ENCODE measurements at regions not wholly inside any gene's neighbourhood (a gene's known extent, or its start where the extent isn't known, plus 50 kb on each side); places are given as distances from the start of the nearest gene placed in this dataset.
"Not testable (repeated sequence)": the region's sequence is repeated elsewhere in the genome, so short reads cannot be mapped to it uniquely, and the experiment has no call there.

DNA sequence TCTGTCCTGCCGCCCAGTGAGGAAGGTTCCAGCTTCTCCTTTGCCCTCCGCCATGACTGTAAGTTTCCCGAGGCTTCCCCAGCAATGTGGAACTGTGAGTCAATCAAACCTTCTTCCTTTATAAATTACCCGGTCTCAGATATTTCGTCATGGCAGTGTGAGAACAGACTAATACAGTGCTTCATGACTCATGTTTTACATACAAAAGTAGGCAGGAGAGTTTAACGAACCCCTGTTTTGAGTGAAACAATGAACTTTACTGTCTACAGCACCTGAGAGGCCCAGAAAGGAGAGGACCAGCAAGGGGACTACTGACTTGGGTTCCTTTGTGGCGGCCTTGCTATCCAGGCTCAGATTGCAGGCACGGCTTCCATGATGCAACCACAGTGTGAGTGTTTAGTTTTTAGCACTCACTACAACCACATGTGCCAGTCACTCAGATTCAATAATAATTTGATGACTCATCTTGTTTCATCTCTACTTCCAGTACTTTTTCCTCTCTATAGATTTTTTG lies 139.1 kb upstream of the CLINT1 start:
- no peak for DNase-seq

DNA sequence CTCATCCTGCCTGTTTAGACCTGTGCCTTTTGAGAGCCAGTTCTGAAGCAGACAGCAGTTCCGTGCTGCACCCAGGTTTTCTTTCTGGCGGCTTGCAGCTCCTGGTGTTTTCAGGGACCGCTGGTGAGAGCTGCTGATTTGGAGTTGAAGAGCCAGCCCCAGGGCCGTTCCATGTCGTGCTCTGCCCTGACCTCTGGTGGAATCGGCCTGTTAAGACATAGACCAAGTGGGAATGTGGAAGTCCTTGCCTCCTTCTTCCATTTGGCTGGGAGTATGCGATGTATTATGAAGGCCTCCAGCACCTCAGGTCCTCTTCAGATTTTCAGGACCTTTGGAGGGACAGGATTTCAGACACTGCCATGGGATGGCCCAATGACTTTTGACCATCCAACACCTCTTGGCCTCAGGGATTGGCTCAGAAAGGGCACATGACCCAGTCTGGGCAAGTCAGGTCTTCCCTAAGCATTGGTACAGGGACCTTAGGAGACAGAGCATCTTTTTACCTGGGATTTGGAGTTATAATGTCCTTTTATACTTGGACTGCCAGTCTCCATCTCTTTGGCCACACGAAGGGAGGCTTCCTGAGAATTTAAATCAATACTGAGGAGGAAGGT lies 136.1 kb upstream of the CLINT1 start:
- DNase-seq = peak; percentile 47 to 48

DNA sequence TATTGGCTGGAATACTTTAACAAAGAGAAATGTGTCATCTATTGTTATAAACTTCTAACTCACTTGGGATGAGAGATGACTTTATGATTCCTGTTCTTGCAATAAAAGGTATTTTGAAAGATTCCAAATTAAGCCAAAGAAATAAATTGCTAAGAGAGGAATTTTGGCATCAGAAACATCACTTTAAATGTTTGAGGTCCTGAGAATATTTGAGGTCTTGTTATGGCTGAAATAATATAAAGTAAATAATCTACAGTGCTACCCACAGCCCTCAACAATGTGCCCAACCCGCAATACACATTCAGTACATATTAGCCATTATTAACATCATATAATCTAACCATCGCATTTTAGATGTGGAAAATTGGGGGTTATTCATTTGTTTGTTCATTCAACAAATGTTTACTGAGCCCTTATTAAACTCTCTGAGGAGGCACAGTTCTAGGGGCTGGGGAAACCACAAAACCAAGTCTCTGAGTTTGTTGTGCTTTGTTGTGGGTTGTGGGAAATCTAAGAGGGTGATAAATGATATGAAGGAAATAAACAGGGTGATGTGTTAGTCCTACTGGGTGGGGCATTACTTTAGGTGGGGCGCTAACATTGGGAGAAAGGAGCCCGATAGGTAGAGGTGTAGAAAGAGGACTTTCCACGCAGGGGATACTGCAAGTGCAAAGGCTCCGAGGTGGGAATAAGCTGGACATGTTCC lies 135.2 kb upstream of the CLINT1 start:
- DNase-seq = no peak

DNA sequence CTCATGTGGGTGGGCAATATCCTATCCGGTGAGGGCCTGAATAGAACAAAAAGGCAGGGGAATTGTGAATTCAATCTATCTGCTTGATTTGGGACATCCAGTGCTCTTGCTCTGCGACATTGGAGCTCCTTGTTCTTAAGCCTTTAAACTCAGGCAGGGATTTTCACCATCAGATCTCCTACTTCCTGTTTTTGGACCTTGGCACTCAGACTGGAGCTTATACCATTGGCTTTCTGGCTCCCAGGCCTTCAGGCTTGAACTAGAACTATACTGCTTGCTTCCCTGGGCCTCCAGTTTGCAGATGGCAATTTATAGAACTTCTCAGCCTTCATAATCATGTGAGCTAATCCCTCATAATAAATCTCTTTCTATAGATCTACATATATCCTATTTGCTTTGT lies 134.3 kb upstream of the CLINT1 start:
- no peak for DNase-seq

DNA sequence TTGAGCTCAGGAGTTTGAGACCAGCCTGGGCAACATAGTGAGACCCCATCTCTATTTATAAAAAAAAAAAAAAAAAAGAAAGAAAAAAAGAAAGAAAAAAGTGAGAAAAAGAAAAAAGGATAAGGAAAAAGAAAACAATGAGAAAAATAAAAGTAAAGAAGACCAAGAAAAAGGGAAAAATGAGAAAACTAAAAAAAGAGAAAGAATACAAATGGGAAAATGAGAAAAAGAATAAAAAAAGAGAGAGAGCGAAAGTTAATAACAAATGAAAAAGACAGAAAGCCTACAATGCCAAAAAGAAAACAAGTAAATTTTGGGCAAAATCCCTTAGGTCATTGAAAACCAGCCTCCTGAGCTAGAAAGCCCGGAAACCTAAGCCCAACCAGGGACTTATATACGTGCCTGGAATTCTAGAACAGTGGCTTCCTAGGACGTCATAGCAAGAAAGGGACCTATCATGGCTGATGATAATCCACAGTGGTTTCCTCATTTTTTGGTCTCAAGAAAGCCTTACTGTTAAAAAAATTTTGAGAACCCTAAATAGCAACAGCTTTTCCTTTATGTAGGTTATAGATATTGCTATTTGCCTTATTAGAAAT lies 131.7 kb upstream of the CLINT1 start:
- no peak for DNase-seq

DNA sequence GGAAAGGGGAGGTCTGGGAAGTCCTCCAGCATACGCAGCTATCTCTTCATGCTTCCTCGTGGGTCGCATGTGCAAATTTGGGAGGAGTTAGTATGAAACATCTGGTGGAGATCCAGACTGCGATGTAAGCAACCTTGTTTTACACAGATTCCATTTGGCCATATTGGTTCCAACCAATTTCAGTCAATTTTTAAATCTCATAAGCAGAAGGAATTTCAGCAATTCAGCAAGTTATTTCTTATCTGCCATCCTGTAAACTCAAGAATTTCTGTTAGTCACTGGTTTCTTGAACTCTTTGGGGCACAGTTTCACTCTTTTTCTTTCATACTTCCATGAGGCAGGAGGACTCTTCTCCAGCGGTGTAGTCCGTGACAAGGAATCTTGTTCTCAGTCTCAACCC lies 130.4 kb upstream of the CLINT1 start:
- no peak for DNase-seq

DNA sequence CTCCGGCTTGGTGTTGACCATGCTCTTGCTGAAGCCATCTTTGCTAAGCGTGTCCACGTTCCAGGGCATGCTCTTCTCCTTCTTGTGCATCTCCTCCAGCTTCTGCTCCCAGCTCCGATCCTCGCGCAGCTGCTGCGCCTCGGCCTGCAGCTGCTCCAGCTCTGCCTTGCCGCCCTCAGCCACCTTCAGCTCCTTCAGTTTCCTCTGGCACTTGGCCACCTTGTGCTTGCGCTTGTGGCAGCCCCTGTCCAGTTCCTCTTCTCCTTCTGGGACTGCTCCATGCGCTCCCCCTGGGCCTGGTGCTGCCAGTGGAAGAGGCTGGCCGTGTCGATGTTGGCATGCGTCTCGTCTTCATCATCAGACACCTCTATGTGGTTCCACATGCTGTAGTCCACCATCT lies 128.3 kb upstream of the CLINT1 start:
- no peak for DNase-seq

DNA sequence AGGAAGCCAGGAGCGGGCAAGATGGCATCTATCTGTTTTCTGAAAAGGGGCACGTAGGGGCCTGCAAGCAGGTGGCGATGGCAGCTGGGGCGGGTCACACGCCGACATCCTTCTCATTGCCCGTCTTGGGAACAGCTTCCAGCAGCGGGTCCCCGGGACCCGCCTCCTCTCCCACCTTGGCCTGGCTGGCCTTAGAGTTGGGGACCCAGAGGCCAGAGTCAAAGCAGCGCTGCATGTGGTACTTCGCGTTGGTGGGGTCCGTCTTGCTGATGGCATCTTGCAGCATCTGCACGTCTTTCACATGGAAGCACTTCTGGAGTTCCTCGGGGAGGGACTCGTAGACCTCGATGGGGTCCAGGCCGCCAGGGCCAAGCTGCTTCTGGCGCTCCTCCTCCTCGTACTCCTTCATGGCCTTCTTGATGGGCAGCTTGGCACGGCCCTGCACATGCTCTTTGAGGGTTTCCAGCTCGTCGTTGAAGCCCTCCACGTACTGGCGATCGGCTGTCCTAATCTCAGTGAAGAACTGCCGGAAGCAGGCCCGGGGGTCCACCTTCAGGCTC lies 127.6 kb upstream of the CLINT1 start:
- no peak for DNase-seq

DNA sequence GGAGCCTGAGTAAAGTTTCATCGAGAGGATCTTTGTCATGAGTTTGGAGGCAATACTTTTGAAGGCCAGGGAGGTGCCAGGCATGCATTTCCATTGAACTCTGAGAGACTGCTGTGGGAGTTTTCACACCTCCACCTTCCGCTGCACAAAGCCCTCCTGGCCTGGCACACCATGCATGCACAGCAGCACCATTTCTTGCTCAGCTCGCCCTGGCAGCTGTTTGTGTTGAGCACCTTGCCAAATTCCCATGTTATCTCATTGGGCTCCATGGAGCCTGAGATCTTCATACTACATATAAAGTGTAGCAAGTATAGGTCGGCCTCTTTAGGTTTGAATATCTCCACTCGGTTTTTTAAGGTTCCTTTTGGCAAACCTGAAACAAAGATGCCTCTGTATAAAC lies 125.7 kb upstream of the CLINT1 start:
- no peak for DNase-seq

DNA sequence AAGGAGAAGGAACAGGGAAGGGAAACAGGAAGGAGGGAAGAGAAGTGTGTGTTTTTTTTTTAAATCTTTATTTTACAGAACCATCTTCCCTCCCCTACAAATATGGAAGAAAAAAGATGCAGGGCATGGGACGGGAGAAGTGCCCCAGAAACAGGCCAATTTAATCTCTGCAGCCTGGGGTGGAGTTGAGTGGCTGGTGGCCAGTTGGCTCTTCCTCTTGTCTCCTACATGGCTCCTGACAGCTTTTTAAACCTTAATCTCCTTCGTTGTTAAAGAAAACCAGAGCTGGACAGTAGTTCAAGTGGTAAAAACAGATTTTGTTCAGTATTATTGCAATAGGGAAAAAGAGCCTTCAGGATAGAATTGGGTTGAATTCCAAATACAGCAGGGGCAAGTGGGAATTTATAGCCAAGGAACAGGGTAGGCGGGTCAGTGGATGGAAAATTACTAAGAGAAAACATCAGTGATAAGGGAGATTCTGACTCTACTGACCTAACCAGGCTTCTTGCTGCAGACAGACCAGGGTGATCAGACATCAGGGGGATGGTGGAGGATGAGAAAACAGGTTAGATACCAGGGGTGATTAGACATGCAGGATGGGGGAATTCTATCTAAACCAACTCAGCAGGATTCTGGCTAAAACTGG lies 125.1 kb upstream of the CLINT1 start:
- no peak for DNase-seq

DNA sequence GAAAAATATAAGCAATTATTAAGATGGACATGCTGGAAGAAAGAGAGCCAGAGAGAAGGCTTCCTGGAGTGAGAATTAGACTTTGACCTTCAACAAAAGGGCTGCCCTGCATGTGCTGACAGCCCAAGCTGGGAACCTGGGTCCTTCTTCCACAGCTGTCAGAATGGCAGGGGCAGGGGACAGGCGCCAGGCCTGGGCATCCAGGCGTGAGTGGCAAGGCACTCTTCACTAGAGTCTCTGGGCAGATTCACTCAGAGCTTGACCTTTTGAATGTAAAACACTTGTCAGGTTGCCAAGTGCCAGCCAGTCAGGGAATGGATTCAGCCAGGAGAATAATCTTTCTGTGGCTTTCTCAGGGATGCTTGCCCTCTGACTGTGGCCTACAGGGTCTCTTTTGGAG lies 119.1 kb upstream of the CLINT1 start:
- no peak for DNase-seq

DNA sequence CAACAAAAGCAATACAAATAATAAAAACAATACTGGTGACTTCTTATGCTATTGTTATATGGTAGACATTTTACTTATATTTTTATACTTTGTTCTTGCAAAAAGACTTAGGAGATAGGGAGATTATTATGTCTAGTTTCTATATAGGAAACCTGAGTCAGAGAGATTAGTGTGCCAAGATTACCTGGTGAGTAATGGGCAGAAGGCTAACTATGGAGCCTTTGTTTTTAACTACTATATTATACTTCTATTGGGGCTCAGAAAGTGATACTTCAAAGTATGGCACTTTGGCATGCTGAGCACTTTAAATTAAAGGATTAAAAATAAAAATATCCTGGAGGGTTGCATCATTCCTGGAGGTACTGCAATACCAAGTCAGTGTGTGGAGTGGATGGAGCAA lies 117.5 kb upstream of the CLINT1 start:
- no peak for DNase-seq

DNA sequence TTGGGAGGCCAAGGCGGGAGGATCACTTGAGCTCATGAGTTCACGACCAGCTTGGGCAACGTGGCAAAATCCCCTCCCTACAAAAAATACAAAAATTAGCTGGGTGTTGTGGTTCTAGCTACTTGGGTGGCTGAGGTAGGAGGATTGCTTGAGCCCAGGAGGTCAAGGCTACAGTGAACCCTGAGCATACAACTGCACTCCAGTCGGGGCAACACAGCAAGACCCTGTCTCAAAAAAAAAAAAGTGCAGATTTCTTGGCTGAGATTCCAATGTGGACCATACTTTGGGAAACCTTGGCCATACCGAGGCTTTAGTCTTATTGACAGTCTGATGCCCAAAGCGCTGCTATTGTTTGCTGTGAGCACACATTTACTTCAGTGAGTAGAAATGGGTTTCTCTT lies 113.6 kb upstream of the CLINT1 start:
- no peak for DNase-seq

DNA sequence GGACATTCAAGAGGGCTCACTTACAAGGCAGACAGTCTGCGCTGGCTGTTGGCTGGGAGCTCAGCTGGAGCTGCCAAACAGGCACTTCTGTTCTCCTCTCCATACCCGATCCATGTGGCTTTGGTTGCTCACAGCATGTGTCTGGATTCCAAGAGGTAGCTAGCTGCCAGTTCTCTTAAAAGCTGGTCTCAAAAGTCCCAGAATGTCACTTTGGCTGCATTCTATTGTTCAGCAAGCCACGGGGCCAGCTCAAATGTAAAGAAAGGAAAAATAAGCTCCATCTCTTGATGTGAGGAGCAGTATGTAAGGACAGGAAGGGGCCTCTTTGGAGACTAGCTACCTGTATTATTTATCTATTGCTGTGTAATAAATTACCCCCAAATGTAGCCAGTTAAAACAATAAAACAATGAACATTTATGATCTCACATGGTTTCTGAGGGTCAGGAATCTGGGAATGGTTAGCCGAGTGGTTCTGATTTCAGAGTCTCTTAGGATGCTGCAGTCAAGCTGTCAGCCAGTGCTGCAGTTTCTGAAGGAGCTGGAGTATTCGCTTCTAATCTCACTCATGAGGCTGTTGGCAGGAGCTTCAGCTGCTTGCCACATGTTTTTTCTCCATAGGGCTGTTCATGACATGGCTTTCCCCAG lies 112.7 kb upstream of the CLINT1 start:
- no peak for DNase-seq

DNA sequence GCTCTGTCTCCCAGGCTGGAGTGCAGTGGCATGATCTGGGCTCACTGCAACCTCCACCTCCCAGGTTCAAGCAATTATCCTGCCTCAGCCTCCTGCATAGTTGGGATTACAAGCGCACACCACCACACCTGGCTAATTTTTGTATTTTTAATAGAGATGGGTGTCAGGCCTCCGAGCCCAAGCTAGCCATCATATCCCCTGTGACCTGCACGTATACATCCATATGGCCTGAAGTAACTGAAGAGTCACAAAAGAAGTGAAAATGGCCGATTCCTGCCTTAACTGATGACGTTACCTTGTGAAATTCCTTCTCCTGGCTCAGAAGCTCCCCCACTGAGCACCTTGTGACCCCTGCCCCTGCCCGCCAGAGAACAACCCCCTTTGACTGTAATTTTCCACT lies 109.6 kb upstream of the CLINT1 start:
- DNase-seq = not testable (repeated sequence)

DNA sequence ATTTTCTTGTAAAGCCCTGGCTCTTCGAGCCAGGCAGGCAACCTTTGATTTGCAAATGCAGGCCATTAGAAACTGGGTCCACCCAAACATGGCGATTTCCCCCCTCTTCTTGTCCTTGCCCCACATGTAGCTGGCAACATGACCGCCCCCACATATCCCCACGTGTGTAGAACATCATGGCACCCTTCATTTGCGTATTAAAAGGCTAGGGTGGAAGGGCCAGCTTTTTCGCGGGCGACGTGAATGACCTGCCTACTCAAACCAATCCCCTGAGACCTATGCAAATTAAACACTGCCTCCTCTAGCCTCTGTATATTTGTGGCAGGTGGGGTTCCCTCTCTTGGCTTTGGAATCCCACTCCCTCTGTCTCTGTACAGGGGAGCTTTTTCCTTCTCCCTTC lies 107.0 kb upstream of the CLINT1 start:
- no peak for DNase-seq

DNA sequence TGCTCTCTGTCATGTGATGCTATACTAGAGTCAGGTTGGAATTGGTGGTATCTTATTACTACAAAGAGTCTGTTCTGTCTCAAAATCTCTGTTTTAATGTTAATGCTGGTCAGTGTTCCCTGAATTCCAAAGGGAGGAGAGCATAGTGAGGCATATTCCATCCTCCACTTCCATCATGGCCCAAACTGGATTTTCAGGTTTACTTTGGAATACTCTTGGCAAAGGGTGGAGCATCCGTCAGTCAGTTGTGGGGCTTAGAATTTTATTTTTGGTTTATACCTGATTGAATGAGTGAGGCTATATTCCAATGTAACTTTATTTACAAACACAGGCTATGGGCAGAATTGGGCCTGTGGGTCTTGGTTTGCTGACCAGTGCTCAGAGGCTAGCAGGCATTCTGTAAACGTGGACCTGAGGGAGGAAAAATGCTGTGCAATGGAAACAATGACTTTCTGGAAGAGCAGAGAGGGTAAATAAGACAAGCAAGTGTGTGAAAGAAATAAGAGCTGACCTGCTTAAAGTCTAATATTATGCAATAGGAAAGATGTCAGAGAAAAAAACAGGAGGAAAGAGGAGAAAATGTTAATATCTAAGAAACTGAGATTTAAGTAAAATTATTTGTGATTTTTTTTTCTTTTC lies 106.2 kb upstream of the CLINT1 start:
- no peak for DNase-seq

DNA sequence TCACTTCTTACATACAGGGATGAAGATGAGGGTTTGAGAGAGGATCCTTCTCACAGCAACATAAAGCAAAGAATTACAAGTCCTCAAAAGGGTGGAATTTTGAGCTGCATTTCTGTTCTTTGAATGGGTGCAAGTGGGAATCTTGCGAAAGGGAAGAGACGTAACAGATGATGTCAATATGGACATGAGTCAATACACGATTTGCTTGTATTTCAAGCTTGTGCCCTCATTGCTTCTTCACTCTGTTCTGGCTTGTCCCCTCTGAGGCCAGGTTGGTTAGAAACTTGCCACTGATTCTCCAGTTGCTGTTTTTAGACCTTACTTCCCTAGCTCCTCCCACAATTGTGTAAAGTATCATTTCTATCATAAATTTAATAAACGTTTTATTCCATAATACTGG lies 104.8 kb upstream of the CLINT1 start:
- no peak for DNase-seq

DNA sequence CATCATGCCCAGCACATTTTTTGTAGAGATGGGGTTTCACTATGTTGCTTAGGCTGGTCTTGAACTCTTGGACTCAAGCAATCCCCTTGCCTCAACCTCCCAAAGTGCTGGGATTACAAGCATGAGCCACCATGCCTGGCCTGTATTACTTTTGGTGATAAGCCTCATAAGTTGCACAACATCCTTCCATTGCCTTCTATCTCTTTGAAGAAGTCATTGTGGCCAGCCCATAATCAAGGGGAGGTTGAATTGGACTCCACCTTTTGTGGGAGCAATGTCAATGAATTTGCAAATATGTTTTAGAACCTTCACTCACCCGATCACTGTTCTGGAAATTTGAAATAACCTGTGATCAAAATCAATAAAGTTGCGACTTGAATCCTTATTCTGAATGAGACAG lies 104.3 kb upstream of the CLINT1 start:
- DNase-seq = no peak

DNA sequence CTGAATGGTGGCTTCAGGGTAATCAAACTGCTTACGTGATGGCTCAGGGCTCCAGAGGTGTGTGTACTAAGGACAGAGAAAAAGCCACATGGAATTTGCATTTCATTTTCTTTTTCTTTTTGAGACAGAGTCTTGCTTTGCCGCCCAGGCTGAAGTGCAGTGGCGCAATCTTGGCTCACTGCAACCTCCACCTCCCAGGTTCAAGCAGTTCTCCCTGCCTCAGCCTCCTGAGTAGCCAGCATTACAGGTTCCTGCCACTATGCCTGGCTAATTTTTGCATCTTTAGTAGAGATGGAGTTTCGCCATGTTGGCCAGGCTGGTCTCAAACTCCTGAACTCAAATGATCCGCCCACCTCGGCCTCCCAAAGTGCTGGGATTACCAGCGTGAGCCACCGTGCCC lies 103.7 kb upstream of the CLINT1 start:
- DNase-seq = not testable (repeated sequence)

DNA sequence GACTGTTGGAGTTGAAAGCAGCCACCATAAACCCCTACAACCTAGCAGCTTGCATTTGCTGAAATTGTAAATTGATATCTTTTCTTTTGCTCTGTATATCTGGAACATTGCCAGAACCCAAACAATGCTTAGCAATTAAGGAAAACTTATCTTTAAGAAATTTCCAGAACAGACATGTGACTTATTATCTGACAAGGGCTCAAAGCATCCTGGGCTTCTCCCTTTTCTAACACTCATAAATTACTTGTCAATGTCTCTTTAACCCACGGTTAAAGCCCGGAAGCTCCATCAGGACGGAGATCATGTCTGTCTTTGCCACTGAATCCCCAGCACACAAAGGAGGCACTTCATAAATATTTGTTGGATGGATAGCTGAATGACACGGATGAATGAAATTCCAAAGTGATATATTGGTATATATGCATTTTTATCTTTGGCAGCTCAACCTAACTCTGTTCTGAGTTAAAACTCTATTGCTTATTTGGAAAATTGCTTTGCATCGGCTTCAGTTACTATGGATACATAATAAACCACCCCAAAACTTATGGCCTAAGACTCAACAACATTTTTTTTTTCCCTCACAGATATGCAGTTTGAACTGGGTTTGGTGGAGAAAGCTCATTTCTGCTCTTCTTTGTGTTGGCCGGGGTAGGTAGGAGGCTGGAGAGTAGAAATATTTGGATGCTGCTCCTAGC lies 103.1 kb upstream of the CLINT1 start:
- no peak for DNase-seq

DNA sequence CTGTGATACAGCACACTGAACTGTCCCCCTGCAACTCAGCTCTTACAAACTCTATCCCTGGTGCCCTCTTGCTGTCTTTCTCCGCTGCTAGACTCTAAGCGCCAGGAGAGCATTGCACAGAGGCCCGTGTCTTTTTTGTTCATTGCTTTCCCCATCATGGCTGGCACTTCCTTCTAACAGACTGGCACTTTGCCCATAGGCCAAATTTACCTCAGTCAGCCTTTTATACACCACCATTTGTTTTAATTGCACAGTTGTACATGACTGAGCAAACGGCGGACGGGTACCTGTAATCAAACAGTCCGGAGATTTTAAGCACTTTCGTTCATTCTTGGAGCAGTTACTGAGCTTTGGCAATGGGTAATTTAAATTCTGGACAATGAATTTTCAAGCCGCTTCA lies 102.2 kb upstream of the CLINT1 start:
- no peak for DNase-seq

Measured in stimulated activated CD4-positive, alpha-beta T cell treated with anti-CD3 and anti-CD28 coated beads, Interleukin-2, amount 100 ng/mL, for 48 hours (primary cell).